ENCODE measurements at regions not wholly inside any gene's neighbourhood (a gene's known extent, or its start where the extent isn't known, plus 50 kb on each side); places are given as distances from the start of the nearest gene placed in this dataset.

DNA sequence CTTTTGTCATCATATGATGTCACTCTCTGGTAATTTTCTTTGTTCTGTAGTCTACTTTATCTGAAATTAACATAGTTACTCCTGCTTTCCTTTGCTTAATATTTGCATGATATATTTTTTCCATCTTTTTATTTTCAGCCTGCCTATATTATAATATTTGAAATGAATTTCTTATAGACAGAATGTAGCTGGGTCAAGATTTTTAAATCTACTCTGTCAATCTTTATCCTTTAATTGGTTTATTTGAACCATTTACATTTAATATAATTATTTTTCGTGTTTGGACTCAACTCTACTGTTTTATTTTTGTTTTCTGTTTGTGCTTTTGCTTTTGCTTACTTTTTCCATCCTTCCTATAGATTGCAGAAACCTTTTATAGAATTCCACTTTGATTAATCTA is 118.0 kb downstream of the FOXD1 start:
- no peak for TF ChIP-seq CTCF (IDR thresholded peaks at IDR 0.05)
- TF ChIP-seq POLR2A (IDR thresholded peaks at IDR 0.05), result no peak
